ENCODE measurements at regions not wholly inside any gene's neighbourhood (a gene's known extent, or its start where the extent isn't known, plus 50 kb on each side); places are given as distances from the start of the nearest gene placed in this dataset.

- DNase-seq (ENCODE audit: low spot score), result no peak
Observed at GRCh38 chr4:187782286-187782824, 213.2 kb upstream of the ZFP42 start.

- DNase-seq (ENCODE audit: low spot score), result no peak
Observed at GRCh38 chr4:187786190-187786589, 209.4 kb upstream of the ZFP42 start.

GRCh38 chr4:187789078-187789477 is 206.5 kb upstream of the ZFP42 start:
- no peak for DNase-seq (ENCODE audit: low spot score)

- no peak for DNase-seq (ENCODE audit: low spot score)
Observed at GRCh38 chr4:187795737-187796136, 199.8 kb upstream of the ZFP42 start.

- no peak for DNase-seq (ENCODE audit: low spot score)
Observed at GRCh38 chr4:187798385-187798784, 197.2 kb upstream of the ZFP42 start.

- no peak for DNase-seq (ENCODE audit: low spot score)
Observed at GRCh38 chr4:187799735-187800134, 195.8 kb upstream of the ZFP42 start.

GRCh38 chr4:187811591-187811990 is 184.0 kb upstream of the ZFP42 start:
- DNase-seq (ENCODE audit: low spot score), result no peak

- no peak for DNase-seq (ENCODE audit: low spot score)
Observed at GRCh38 chr4:187814737-187815465, 180.7 kb upstream of the ZFP42 start.

GRCh38 chr4:187826725-187827124 is 168.8 kb upstream of the ZFP42 start:
- no peak for DNase-seq (ENCODE audit: low spot score)

- DNase-seq (ENCODE audit: low spot score), result no peak
Observed at GRCh38 chr4:187827631-187828030, 167.9 kb upstream of the ZFP42 start.

- no peak for DNase-seq (ENCODE audit: low spot score)
Observed at GRCh38 chr4:187839765-187840164, 155.8 kb upstream of the ZFP42 start.

- no peak for DNase-seq (ENCODE audit: low spot score)
Observed at GRCh38 chr4:187840814-187841213, 154.8 kb upstream of the ZFP42 start.

GRCh38 chr4:187849556-187850225 is 145.9 kb upstream of the ZFP42 start:
- no peak for DNase-seq (ENCODE audit: low spot score)

GRCh38 chr4:187865914-187866313 is 129.7 kb upstream of the ZFP42 start:
- DNase-seq (ENCODE audit: low spot score), result no peak

- DNase-seq (ENCODE audit: low spot score), result no peak
Observed at GRCh38 chr4:187883049-187883448, 112.5 kb upstream of the ZFP42 start.

- DNase-seq (ENCODE audit: low spot score), result no peak
Observed at GRCh38 chr4:187883836-187884475, 111.6 kb upstream of the ZFP42 start.

- DNase-seq (ENCODE audit: low spot score), result no peak
Observed at GRCh38 chr4:187887906-187888305, 107.7 kb upstream of the ZFP42 start.

GRCh38 chr4:187889651-187890050 is 105.9 kb upstream of the ZFP42 start:
- no peak for DNase-seq (ENCODE audit: low spot score)

- DNase-seq (ENCODE audit: low spot score), result no peak
Observed at GRCh38 chr4:187893418-187893817, 102.2 kb upstream of the ZFP42 start.

GRCh38 chr4:187903106-187903505 is 92.5 kb upstream of the ZFP42 start:
- DNase-seq (ENCODE audit: low spot score), result no peak

- DNase-seq (ENCODE audit: low spot score), result no peak
Observed at GRCh38 chr4:187903700-187904099, 91.9 kb upstream of the ZFP42 start.

- DNase-seq (ENCODE audit: low spot score), result peak; percentile 14
Observed at GRCh38 chr4:187908079-187908561, 87.5 kb upstream of the ZFP42 start.

GRCh38 chr4:187908731-187909130 is 86.8 kb upstream of the ZFP42 start:
- no peak for DNase-seq (ENCODE audit: low spot score)

Data from AG08396 (cell line).